ENCODE measurements at regions not wholly inside any gene's neighbourhood (a gene's known extent, or its start where the extent isn't known, plus 50 kb on each side); places are given as distances from the start of the nearest gene placed in this dataset.

- TF ChIP-seq POLR2AphosphoS5 (IDR thresholded peaks at IDR 0.05; ENCODE audit: insufficient read depth in 1 of 2, low read depth in 1 of 2) (no peak), POLR2A (IDR thresholded peaks at IDR 0.05) (no peak), CTCF (IDR thresholded peaks at IDR 0.05) (no peak)
Observed at GRCh38 chr18:2313332-2313731, 258.0 kb downstream of the METTL4 start.
